Activated B cell treated with CpG ODN at 0.5 μM for 24 hours (primary cell): ENCODE measurements at regions not wholly inside any gene's neighbourhood (a gene's known extent, or its start where the extent isn't known, plus 50 kb on each side); places are given as distances from the start of the nearest gene placed in this dataset.

ENCODE experiments used
- ATAC-seq: fragments of 200-7000 bp; cut with Tn5 transposase; one replicate; pipeline ENCODE4 v1.10.0; 2021; ENCODE audit warnings: low read depth, mild to moderate bottlenecking, moderate library complexity
- CTCF ChIA-PET: fragments of 350-600 bp; sonication (Branson Sonifier 250); formaldehyde crosslinking; loops from one replicate; lab custom pipeline; 2021; ENCODE audit warnings: antibody characterized with exemption; lab: Charles Lee
- POLR2A ChIA-PET: fragments of 350-600 bp; sonication (Branson Sonifier 250); formaldehyde crosslinking; loops from one replicate; lab custom pipeline; 2021; ENCODE audit warnings: antibody characterized with exemption; lab: Charles Lee
- DNase-seq: peaks from one replicate; pipeline ENCODE4 v3.0.0; 2022
- H3K27ac Mint-ChIP-seq: one replicate; pipeline ENCODE4 v1.8.0; 2020; ENCODE audit warnings: mixed read lengths
- H3K27me3 Mint-ChIP-seq: one replicate; pipeline ENCODE4 v1.8.0; 2021; ENCODE audit warnings: mixed read lengths
- H3K36me3 Mint-ChIP-seq: one replicate; pipeline ENCODE4 v1.8.0; 2021; ENCODE audit warnings: low read depth, mixed read lengths
- H3K4me1 Mint-ChIP-seq: one replicate; pipeline ENCODE4 v1.8.0; 2021; ENCODE audit warnings: mixed read lengths
- H3K4me3 Mint-ChIP-seq: one replicate; pipeline ENCODE4 v1.8.0; 2020; ENCODE audit warnings: mild to moderate bottlenecking, mixed read lengths
- H3K9me3 Mint-ChIP-seq: one replicate; pipeline ENCODE4 v1.8.0; 2020; ENCODE audit warnings: mixed read lengths
- CTCF ChIP-seq: fragments of 200-600 bp; IDR thresholded peaks from one replicate; pipeline ENCODE4 v1.8.0; 2022; ENCODE audit warnings: antibody characterized with exemption, mild to moderate bottlenecking
- intact Hi-C: fragments of 100-400 bp; cut with micrococcal nuclease; formaldehyde crosslinking; loops from one replicate; pipeline ENCODE4 v1.15.1; 2024

GRCh38 chr10:124271676-124272075 lies 147.0 kb downstream of the OAT start:
- DNase-seq (no peak), ATAC-seq (no peak)
- Mint-ChIP-seq H3K27ac (no peak overlapping the region), H3K36me3 (no peaks in the 10 kb centered on the region), H3K4me1 (no peaks in the 10 kb centered on the region), H3K27me3 (peaks cover 2% of the 10 kb centered on the region), H3K9me3 (peaks cover 12% of the 10 kb centered on the region), H3K4me3 (no peak overlapping the region)
- no peak for TF ChIP-seq CTCF
- CTCF ChIA-PET: no interaction called here
- intact Hi-C loops: no loop called here
- POLR2A ChIA-PET: no interaction called here

- TF ChIP-seq CTCF: no peak
- intact Hi-C loops: no loop called here
Measured at GRCh38 chr10:124270530-124271327, 148.0 kb downstream of the OAT start.

GRCh38 chr10:124268976-124269375 lies 149.7 kb downstream of the OAT start:
- no peak for TF ChIP-seq CTCF
- DNase-seq: no peak
- H3K4me3 Mint-ChIP-seq: no peak overlapping the region
- CTCF ChIA-PET: no interaction called here
- no peak overlapping the region for H3K27ac Mint-ChIP-seq
- intact Hi-C loops: no loop called here
- POLR2A ChIA-PET: no interaction called here
- H3K9me3 Mint-ChIP-seq: peaks cover 6% of the 10 kb centered on the region
- no peak for ATAC-seq
- H3K27me3 Mint-ChIP-seq: no peaks in the 10 kb centered on the region
- H3K4me1 Mint-ChIP-seq: no peaks in the 10 kb centered on the region
- H3K36me3 Mint-ChIP-seq: no peaks in the 10 kb centered on the region

More at GRCh38 chr10:124270530-124271327, 148.0 kb downstream of the OAT start:
- no peak overlapping the region for H3K27ac Mint-ChIP-seq
- H3K36me3 Mint-ChIP-seq: no peaks in the 10 kb centered on the region
- ChIA-PET CTCF (no interaction called here), POLR2A (no interaction called here)
- no peaks in the 10 kb centered on the region for H3K27me3 Mint-ChIP-seq
- DNase-seq: no peak
- H3K4me1 Mint-ChIP-seq: no peaks in the 10 kb centered on the region
- no peak overlapping the region for H3K4me3 Mint-ChIP-seq
- peaks cover 12% of the 10 kb centered on the region for H3K9me3 Mint-ChIP-seq
- no peak for ATAC-seq

GRCh38 chr10:124267911-124268549 lies 150.7 kb downstream of the OAT start:
- ATAC-seq: no peak
- POLR2A ChIA-PET: no interaction called here
- no peaks in the 10 kb centered on the region for H3K4me1 Mint-ChIP-seq
- CTCF ChIA-PET: no interaction called here
- H3K9me3 Mint-ChIP-seq: peaks cover 5% of the 10 kb centered on the region
- intact Hi-C loops: no loop called here
- H3K27me3 Mint-ChIP-seq: no peaks in the 10 kb centered on the region
- H3K27ac Mint-ChIP-seq: no peak overlapping the region
- DNase-seq: no peak
- no peaks in the 10 kb centered on the region for H3K36me3 Mint-ChIP-seq
- no peak for TF ChIP-seq CTCF
- H3K4me3 Mint-ChIP-seq: no peak overlapping the region

GRCh38 chr10:124267231-124267885 lies 151.4 kb downstream of the OAT start:
- no peak for DNase-seq
- ChIA-PET CTCF (no interaction called here), POLR2A (no interaction called here)
- no peak for TF ChIP-seq CTCF
- Mint-ChIP-seq H3K27me3 (no peaks in the 10 kb centered on the region), H3K4me3 (no peak overlapping the region), H3K4me1 (no peaks in the 10 kb centered on the region), H3K9me3 (peaks cover 3% of the 10 kb centered on the region), H3K27ac (no peak overlapping the region), H3K36me3 (no peaks in the 10 kb centered on the region)
- ATAC-seq: no peak
- intact Hi-C loops: no loop called here
